ENCODE measurements at regions not wholly inside any gene's neighbourhood (a gene's known extent, or its start where the extent isn't known, plus 50 kb on each side); places are given as distances from the start of the nearest gene placed in this dataset.

GRCh38 chr10:8507156-8507555, 452.7 kb downstream of the GATA3 start:
- DNase-seq, result no peak
- no peak for TF ChIP-seq CTCF (IDR thresholded peaks at IDR 0.05)
- no peaks in the 10 kb centered on the region for H3K36me3 ChIP-seq
- H3K27ac ChIP-seq, result no peak overlapping the region
- no peak for ATAC-seq
- no peaks in the 10 kb centered on the region for H3K9me3 ChIP-seq
- H3K4me1 ChIP-seq, result no peaks in the 10 kb centered on the region
- no peak overlapping the region for H3K4me3 ChIP-seq
- intact Hi-C loops (cut with DNase I), result no loop called here
- peaks cover 20% of the 10 kb centered on the region for H3K27me3 ChIP-seq

GRCh38 chr10:8508882-8509281, 454.4 kb downstream of the GATA3 start:
- intact Hi-C loops (cut with DNase I), result no loop called here

GRCh38 chr10:8510471-8510870, 456.0 kb downstream of the GATA3 start:
- Histone ChIP-seq H3K36me3 (no peaks in the 10 kb centered on the region), H3K27me3 (peaks cover 13% of the 10 kb centered on the region), H3K9me3 (no peaks in the 10 kb centered on the region), H3K4me3 (no peak overlapping the region), H3K4me1 (no peaks in the 10 kb centered on the region), H3K27ac (no peak overlapping the region)
- ATAC-seq (no peak), DNase-seq (no peak)
- intact Hi-C loops (cut with DNase I), result no loop called here
- TF ChIP-seq CTCF (IDR thresholded peaks at IDR 0.05), result no peak

More at GRCh38 chr10:8508882-8509281, 454.4 kb downstream of the GATA3 start:
- H3K36me3 ChIP-seq, result no peaks in the 10 kb centered on the region
- ATAC-seq, result no peak
- TF ChIP-seq CTCF (IDR thresholded peaks at IDR 0.05), result no peak
- DNase-seq, result no peak
- H3K27me3 ChIP-seq, result peaks cover 20% of the 10 kb centered on the region
- no peaks in the 10 kb centered on the region for H3K9me3 ChIP-seq
- H3K4me3 ChIP-seq, result no peak overlapping the region
- no peaks in the 10 kb centered on the region for H3K4me1 ChIP-seq
- no peak overlapping the region for H3K27ac ChIP-seq

GRCh38 chr10:8511026-8511425, 456.5 kb downstream of the GATA3 start:
- intact Hi-C loops (cut with DNase I), result no loop called here
- ATAC-seq, result no peak
- no peak for DNase-seq

GRCh38 chr10:8513155-8514147, 459.0 kb downstream of the GATA3 start:
- ATAC-seq (no peak), DNase-seq (no peak)
- H3K9me3 ChIP-seq, result no peaks in the 10 kb centered on the region
- no peaks in the 10 kb centered on the region for H3K4me1 ChIP-seq
- no peak overlapping the region for H3K27ac ChIP-seq
- peaks cover 8% of the 10 kb centered on the region for H3K27me3 ChIP-seq
- intact Hi-C loops (cut with DNase I), result no loop called here
- H3K4me3 ChIP-seq, result no peak overlapping the region
- TF ChIP-seq CTCF (IDR thresholded peaks at IDR 0.05), result no peak
- H3K36me3 ChIP-seq, result no peaks in the 10 kb centered on the region

More at GRCh38 chr10:8511026-8511425, 456.5 kb downstream of the GATA3 start:
- TF ChIP-seq CTCF (IDR thresholded peaks at IDR 0.05), result no peak
- peaks cover 13% of the 10 kb centered on the region for H3K27me3 ChIP-seq
- H3K4me1 ChIP-seq, result no peaks in the 10 kb centered on the region
- no peaks in the 10 kb centered on the region for H3K9me3 ChIP-seq
- no peak overlapping the region for H3K4me3 ChIP-seq
- H3K27ac ChIP-seq, result no peak overlapping the region
- no peaks in the 10 kb centered on the region for H3K36me3 ChIP-seq
